ENCODE measurements at regions not wholly inside any gene's neighbourhood (a gene's known extent, or its start where the extent isn't known, plus 50 kb on each side); places are given as distances from the start of the nearest gene placed in this dataset.
"Not testable (repeated sequence)": the region's sequence is repeated elsewhere in the genome, so short reads cannot be mapped to it uniquely, and the experiment has no call there.

DNA sequence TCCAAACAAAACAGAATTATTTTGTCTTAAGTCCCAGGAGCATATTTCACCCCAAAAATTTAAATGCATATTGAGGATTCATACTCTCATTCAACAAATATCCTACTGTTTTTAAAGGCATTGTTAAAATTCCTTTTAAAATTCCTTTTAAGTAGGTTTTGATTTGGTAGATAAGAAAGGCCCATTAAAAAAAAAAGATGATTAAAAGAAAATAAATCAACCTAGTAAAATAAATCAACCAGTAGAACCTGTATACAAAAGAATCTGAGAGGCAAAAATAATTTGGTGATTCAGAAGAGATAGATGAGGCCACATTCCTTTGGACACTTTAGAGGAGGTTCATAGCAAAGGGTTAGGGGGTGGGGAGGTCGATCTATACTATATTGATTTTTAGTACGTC, 585.3 kb upstream of the TLE4 start:
- DNase-seq: no peak

DNA sequence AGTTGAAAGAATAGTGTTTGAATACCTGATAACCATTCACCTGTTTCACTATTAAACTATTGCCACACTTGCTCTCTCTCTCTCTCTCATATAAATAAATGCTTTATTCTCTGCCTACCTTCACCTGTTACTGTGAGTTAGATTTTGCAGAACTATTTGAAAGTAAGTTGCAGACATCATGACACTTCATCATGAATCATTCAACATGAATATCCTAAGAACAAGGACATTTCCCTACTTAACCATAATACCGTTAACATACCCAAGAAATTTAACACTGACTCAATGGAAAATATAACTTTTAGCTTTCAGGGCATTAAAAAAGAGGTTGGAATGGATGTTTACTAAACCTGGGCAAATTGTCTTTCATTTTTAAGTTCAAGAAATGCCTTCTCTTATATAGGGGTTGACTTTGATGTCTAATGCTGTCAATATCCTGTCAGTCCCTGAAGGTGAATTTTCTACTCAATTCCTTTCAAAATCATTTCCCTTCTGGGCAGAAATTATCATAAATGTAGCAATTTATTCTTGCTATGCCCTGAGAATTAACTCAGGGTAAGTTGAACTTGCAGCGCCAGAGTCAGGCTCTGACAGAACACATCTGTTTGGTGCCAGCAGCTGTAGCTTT, 582.6 kb upstream of the TLE4 start:
- no peak for DNase-seq

DNA sequence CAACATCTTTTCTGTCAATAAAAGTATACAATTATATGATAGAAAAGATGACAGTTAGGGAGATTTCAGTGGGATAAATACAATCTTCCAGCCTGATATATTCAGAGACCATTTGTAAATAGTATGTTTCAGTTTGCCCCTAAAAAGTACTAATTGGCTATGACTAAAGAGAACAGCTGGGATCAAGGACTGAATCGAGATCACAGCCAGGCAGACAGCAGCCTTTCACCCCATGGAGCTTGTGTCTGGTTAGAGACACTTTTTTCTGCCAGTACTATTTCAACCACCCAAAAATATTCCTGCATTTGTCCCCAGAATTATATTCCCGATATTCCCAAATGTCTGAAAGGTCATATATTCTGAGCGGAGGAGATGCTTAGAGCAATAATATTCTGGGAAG, 577.3 kb upstream of the TLE4 start:
- DNase-seq: no peak

DNA sequence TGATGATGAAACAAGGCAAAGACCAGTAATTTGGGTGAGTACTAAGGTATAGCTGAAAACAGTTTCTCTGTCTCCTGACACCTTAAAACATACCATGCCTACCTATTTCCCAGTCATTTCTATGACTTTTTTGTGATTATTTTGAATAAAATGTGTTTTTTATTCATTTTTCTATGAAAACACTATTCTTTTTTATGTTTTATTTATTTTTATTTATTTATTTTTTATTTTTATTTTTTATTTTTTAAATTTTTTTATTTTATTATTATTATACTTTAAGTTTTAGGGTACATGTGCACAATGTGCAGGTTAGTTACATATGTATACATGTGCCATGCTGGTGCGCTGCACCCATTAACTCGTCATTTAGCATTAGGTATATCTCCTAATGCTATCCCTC, 576.8 kb upstream of the TLE4 start:
- not testable (repeated sequence) for DNase-seq

DNA sequence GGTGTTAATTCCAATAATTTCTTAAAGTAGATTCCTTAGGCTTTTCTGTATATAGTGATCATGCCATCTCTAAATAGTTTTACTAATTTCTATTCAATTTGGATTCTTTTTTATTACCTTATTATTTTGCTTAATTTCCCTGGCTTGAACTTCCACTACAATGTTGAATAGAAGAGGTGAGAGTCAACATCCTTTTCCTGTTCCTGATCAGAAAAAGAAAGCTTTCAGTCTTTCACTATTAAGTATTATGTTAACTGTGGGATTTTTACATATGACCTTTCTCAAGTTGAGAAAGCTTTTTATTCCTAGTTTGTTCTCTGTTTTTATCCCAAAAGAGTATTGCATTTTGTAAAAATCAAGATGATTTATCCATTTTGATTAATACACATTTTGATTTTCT, 574.5 kb upstream of the TLE4 start:
- DNase-seq: no peak

DNA sequence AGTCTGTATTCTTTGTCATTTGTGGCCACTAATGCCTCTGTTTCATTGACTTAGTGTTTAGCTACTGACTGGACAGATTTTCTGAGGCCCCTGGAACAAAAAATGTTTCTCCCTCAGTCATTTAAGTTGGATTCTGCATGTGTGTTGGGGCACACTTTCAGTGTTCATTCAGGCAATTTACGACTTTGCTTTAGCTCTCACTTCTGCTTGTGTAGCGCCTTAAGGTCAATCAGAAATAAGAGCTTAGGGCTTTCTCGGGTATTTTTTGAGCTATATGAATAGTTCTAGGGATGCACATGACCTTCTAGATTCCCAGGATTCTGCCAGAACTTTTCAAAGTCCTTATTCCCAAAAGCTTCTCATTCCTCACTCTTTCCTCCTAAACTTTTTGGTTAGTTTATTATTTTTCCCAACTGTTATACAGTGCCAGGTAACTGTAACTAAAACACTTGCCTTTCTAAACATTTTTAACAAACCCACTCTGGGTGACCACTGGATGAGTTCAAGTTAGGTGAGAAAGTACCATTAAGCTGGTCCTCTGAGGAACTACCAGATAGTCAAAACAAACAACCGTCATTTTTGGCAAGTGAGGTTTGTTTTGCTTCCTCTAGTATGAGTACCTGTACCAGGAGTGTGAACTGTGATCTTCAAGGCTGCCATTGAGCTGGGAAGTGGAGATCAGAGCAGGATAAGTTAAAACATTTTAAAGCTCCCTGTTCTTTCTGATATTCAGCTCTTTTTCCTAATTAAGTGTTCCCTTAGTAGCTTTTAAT, 571.3 kb upstream of the TLE4 start:
- DNase-seq: no peak

DNA sequence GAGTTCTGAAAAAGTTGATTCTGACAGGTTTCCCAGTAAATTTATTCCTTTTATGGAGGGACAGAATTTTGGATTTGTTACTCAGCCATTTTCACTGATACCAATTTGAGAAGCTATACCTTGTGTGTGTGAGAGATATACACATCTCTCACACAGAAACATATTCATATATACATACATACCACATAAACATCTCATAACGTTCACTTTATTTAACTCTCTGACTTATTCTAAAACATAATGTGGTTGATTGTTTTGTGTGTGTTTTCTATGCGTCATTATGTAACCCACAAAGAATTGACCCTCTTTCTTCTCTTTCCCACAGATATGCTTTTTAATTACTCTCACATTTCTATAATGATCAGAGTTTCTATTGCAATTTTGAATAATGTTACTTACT, 570.8 kb upstream of the TLE4 start:
- DNase-seq: no peak

DNA sequence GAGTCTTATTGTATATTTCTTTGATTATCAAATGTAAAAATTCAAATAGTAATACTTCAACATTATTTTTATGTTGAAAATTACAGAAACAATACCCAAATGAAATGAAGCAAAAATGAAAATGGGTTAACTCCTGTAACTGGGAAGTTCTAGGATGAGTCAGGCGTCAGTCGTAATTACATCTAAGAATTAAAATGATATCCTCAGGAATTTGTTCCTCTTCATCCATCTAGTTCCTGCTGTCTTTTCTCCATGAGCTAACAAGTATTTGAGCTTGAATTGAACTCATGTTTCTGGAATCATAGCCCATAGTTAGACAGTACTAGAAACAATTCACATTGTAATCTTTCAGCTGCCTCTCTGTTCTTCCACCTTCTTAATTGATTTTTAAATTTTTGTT, 568.3 kb upstream of the TLE4 start:
- DNase-seq: no peak

DNA sequence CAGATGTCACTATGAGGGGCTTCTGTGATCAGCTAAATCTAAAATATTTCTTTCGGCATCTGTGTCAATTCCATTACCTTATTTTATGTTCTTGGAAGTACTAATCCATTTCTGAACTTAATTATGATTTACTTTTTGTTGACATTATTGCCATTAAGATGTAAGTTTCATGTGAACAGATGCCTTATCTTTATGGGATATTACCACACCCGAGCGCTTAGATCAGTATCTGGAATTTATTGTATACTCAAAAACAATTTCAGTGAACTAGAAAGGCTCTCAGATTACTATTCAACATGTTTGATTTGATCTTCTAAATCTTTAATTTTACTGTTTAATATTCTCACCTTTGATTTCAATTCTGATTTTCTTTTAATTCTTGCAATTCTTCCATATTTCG, 567.7 kb upstream of the TLE4 start:
- no peak for DNase-seq

DNA sequence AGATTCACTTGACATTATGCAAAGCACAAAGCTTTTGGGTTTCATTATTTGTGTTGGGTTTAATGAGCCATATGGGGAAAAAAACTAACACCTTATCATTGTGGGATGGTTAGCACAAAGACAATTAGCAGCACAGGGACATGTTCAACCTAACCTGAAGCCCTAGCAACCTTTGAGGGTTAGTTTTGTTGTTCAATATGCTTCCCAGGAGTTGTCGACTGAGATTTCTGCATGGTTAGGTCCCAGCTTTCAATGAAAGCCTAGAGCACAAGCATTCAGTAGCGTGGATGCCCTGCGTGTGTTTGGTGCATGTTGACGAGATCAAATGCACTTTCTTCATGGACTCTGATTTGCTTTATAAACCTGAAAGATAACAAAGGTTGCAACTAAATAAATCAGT, 565.2 kb upstream of the TLE4 start:
- no peak for DNase-seq

DNA sequence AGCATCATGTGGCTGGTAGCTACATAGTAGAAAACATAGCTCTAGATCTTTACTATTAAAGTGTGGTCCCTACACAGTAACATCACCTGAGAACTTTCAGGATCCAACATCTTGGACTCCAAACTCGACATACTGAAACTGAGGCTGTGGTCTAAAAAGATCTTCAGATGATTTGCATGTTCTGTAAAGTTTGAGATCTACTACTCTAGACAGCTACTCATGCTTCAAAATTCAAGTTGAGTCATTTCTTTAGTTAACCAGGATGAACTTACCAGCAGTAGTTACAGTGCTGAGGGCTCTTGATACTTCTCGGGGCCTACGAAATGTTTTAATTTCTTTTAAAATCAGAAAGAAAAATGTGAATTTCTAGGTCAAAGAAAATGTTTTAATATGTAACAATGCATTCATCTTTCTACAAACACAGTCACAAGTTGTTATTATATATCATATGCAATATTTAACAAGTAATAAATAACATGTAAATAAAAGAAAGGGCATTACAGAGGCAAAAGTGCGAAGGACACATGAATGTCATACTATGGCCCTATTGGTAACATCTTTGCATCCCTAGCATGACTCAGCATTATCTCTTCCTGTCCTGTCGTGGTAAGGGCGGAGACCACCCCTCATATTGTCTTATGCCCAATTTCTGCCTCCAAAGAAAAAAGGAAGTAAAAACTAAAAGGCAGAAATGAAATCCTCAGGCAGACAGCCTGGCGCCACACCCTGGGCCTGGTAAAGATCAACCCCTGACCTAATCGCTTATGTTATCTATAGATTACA, 563.9 kb upstream of the TLE4 start:
- no peak for DNase-seq

DNA sequence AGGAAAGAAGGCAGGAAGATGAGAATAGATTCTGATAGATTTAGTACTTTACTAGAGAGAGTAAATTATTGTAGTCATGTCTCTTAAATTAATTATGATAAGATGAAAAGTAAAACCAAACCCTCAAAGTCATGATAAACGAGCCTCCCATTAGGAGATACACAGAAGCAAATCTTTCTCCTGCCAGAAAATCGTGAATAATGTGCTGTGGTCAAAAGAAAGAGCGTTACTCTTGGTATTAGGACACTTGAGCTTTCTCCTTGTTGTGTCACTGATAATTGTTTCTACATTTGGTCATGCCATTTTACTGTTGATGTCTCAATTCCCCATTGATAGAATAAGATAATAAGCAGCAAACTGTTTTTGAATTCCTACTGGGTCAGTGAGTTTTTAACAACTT, 562.8 kb upstream of the TLE4 start:
- DNase-seq: no peak

DNA sequence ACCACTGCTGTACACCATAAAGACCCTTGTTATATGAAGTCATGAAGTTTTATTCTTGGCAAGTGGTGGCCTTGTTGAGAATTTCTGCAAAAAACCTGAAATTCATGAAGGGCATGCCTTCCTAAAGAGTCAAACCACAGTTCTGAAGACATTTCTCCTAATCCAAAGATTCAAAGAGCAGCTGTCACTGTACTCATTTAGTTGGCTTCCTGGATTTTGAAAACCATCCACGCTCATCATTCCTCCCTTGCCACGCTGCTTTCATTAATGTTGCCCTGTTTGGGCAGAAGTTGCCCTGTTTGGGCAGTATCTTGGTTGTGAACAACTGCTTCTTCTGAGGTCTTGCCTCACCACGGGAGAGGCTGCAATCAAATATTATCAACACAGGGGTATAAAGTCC, 560.3 kb upstream of the TLE4 start:
- DNase-seq: no peak

DNA sequence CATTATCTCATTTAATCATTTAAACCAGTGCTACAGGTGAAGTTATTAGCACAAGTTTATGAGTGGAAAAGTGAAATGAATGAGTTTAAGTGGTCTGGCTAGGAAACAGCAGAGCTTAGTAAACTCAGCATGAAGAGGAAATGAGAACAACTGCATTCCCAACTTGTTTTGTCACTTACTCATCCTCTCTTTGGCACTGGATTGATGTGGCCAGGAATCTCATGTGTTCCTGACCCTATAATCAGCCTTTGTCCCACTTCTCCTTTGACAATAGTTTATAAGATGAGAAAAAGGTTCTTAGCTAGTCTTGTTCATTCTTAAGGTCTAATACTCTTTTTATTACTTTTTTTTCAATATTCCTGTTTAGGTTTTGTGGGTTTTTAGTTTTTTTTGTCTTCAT, 559.2 kb upstream of the TLE4 start:
- no peak for DNase-seq

DNA sequence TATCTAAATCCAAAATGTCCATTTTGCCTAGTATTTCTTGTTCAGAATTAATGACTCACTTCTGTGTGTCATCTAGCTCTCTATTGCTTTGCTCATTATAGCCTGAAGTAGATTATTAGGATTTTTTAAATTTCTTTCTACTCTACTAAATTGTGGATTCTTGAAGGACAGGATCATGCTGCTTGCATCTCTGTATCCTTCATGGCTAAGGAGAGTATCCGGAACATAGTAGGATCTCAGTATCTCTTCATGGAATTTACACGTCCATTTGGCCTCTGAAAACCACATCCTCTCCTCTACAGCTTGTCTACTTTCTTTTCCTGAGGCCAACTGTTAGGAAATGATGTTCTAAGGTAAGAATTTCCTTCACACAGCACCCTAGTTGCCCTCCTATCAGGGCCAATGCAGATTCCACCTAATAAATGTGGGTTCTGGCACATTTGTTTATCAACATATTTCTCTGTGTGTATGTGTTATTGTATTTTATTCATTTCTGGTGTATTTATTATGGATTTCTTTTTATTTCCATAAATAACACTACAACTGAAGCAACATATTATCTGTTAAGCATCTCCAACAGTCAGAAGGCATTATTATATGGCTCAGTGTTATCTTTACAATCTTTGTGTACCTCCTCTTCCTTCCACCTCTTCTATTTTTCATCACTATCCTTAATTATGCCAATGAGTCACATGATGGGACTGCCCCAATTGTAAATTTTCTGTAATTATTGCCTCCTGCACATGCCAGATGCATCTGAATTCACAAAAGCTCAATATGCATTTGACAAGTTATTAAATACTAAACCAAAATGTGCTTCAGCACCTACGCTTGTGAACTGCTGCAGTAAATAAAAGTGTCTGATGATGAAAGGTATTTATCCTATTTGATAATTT, 557.8 kb upstream of the TLE4 start:
- no peak for DNase-seq

DNA sequence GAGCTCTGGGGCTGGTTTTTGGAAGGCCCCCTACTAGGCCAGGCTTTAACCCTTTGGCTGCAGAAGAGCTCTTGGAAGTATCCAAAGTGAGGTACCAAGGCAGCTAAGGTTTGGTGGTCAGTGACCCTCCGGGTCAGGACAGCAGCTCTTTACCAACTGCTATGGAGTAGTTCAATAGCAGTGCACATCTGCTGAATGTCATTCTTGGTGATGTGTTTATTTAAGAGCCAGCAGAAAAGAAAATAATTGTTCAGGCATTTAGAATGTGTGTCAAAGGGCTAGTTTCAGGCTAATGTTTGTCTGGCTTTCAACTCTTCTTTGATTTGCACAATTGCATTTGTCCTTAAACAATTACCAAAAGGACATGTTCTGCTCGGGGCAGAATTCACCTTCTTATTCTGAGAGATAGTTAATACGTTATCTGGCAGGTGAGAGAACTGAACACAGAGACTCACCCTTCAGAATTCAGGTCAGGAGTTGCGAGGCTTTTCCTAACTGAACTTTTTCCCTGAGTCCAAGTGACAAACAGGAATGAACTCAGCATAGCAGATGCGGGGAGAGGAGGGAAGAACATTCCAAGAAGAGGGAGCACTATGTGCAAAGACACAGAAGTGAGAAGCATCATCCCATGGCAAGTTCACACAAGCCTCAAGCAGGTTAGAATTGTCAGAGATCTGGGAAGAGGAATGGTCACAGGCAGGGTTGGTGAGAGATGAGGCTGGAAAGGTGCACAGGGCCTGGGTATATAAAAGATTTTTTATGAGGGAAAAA, 556.7 kb upstream of the TLE4 start:
- DNase-seq: no peak

DNA sequence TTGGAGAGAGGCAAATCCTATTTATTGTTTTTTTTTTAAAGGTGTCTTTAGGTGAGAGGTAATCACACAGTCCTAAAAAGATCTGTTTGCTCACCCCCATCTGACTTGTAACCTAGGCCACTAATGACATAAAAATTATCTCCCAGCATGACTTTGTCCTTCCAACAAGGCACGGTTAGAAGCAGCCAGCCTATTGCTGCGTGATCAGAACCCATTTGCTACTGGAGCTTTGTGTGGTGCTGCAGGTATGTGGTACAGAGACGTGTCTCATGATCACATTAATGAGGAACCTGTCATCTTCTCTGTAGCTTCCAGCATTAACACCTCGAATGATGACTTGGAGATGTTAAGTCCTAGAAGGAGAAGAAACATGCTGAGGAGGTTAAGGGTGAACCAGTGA, 555.8 kb upstream of the TLE4 start:
- DNase-seq: no peak

DNA sequence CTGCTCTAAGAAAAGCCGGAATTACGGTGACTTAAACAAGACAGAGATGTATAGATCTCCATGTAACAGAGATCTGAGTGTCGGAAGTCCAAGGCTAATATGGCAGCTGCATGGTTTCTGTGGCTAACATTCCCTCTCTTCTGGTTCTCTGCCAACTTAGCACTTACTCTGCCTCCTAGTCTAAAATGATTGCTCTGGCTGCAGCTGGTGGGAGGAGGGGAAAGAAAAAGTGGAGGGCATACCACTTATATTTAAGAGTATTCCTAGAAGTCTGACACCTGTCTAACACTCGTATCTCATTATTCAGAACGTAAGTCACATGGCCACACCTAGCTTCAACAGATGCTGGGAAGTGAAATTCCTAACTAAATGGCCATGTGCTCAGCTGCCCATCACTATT, 551.5 kb upstream of the TLE4 start:
- no peak for DNase-seq

DNA sequence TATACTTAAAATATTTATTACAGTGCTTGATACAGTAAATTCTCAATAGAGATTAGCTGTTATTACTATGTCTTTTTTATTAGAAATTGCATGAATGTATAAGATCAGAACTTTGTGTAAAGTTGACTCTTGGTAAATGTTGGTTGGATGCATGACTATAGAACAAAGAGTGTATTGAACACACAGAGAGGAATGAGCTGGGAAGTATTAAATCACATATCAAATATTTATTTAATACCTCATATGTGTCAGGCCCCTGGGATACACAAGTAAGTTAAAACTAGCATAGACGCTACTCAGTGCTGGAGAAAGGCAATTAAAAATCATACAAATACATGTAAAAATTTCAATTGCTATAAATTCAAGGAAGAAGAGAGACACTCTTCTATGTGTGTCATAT, 550.7 kb upstream of the TLE4 start:
- DNase-seq: no peak

DNA sequence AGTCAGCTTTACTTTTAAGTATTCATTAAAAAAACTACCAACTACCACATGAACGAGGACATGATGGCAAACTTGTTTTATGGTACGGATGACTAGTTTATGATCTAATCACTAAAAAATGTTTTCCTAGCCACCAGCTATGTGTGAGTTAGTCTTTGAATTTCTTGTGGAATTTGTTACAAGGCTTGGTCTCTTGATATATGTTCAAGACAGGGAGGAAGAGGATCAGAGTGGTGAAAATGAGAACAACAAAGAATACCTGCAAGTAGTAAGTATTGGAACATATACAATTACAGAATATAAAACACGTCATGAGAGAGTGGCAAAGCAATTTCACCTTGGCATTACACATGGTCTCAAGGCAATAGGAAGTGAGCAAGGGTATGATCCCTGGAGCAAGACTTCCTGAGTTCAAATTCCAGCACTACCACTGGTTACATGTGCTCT, 548.6 kb upstream of the TLE4 start:
- DNase-seq: no peak

DNA sequence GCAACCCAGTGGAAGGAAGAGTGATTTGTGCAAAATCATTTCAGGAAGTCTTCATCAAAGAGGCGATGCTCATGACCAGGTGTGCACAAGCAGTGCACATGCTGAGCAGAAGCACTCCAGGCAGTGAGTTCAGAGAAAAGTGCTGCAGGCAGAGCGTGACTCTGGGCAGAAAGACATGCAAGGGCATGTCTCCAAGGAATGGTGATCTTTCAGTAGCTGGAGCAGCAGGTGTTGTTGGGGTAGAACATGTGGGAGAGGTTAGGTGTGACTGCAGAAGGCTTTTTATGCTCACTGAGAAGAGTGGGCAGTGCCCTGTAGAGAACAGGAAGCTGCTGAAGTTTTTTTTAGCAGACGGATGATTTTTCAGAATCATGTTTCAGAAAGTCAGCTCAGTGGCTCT, 545.4 kb upstream of the TLE4 start:
- no peak for DNase-seq

DNA sequence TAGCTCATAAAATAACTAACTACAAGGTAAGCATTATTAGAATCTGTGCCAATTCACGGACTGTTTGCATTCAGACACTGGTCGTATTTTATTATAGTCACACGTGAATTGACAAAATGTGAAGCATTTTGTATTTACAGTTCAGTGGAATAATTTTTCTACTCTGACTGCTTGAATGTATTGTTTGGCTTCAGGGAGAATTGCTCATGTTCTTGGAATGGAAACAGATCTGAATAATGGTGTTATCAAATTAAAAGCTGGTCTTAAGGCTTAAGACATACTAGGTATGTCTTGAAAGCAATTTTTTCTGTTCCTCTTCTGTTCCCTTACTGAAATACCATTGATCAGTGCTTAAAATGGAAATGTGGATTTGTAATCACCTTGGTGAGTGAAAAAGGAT, 543.7 kb upstream of the TLE4 start:
- no peak for DNase-seq

Data from stimulated activated CD4-positive, alpha-beta T cell treated with anti-CD3 and anti-CD28 coated beads, Interleukin-4, amount 100 ng/mL, for 1 hour (primary cell).